A673 (cell line): ENCODE measurements at regions not wholly inside any gene's neighbourhood (a gene's known extent, or its start where the extent isn't known, plus 50 kb on each side); places are given as distances from the start of the nearest gene placed in this dataset.

Experiments used
- CTCF ChIP-seq: fragments of 300-800, 200-600 bp; sonication (generic); conservative IDR thresholded peaks from 2 replicates; pipeline ENCODE4 v1.5.1; 2017; ENCODE audit warnings: low read depth, mild to moderate bottlenecking, antibody characterized with exemption, low read length, moderate library complexity, mixed read lengths
- EZH2 ChIP-seq: fragments of 200-600 bp; sonication (generic); IDR thresholded peaks from 2 replicates; pipeline ENCODE4 v1.6.1; 2017; ENCODE audit warnings: borderline replicate concordance, low read depth, mild to moderate bottlenecking, mixed read lengths, antibody characterized with exemption, low read length; ENCODE audit not compliant: poor library complexity, severe bottlenecking

- TF ChIP-seq EZH2 = no peak
- TF ChIP-seq CTCF = no peak
Measured at GRCh38 chr1:4002741-4003140, 102.7 kb upstream of the C1orf174 start.
